Neural progenitor cell (in vitro differentiated cells): ENCODE measurements at regions not wholly inside any gene's neighbourhood (a gene's known extent, or its start where the extent isn't known, plus 50 kb on each side); places are given as distances from the start of the nearest gene placed in this dataset.

Source experiments
- DNase-seq: peaks from one replicate; pipeline ENCODE4 v3.0.0-alpha.2; 2016; ENCODE audit warnings: low spot score
- H2AFZ ChIP-seq: fragments of 200-600 bp; sonication (generic); replicated peaks from 2 replicates; pipeline ENCODE4 v1.6.1; 2016; ENCODE audit warnings: antibody characterized with exemption
- H3F3A ChIP-seq: fragments of 200-600 bp; sonication (generic); 2 replicates; pipeline ENCODE4 v1.6.1; 2016; ENCODE audit warnings: antibody characterized with exemption, low read depth
- H3K27ac ChIP-seq: fragments of 200-600 bp; sonication (generic); 2 replicates; pipeline ENCODE4 v1.5.1; 2016; ENCODE audit warnings: mild to moderate bottlenecking
- H3K27me3 ChIP-seq: fragments of 200-600 bp; sonication (generic); 2 replicates; pipeline ENCODE4 v1.6.1; 2016; ENCODE audit warnings: mild to moderate bottlenecking, moderate library complexity
- H3K36me3 ChIP-seq: fragments of 200-600 bp; sonication (generic); 2 replicates; pipeline ENCODE4 v1.5.1; 2016
- H3K4me1 ChIP-seq: fragments of 200-600 bp; sonication (generic); 2 replicates; pipeline ENCODE4 v1.6.1; 2016; ENCODE audit warnings: mixed run types
- H3K4me2 ChIP-seq: fragments of 200-600 bp; sonication (generic); 2 replicates; pipeline ENCODE4 v1.6.1; 2016
- H3K4me3 ChIP-seq: fragments of 200-600 bp; sonication (generic); 2 replicates; pipeline ENCODE4 v1.5.1; 2016
- H3K79me2 ChIP-seq: fragments of 200-600 bp; sonication (generic); 2 replicates; pipeline ENCODE4 v1.6.1; 2016; ENCODE audit warnings: low read depth
- H3K9ac ChIP-seq: fragments of 200-600 bp; sonication (generic); 2 replicates; pipeline ENCODE4 v1.6.1; 2016
- H3K9me3 ChIP-seq: fragments of 200-600 bp; sonication (generic); 2 replicates; pipeline ENCODE4 v1.5.1; 2016; ENCODE audit warnings: low read depth
- H4K20me1 ChIP-seq: fragments of 200-600 bp; sonication (generic); 2 replicates; pipeline ENCODE4 v1.6.1; 2016; ENCODE audit warnings: low read depth
- H3K27ac Mint-ChIP-seq: 3 replicates; pipeline ENCODE4 v1.8.0; 2021; ENCODE audit warnings: mixed read lengths
- H3K27me3 Mint-ChIP-seq: 2 replicates; pipeline ENCODE4 v1.8.0; 2022; ENCODE audit warnings: low read depth, mild to moderate bottlenecking, inconsistent platforms, moderate library complexity, mixed read lengths; ENCODE audit not compliant: insufficient read depth
- H3K36me3 Mint-ChIP-seq: 3 replicates; pipeline ENCODE4 v1.8.0; 2021; ENCODE audit warnings: mixed read lengths
- H3K4me1 Mint-ChIP-seq: 3 replicates; pipeline ENCODE4 v1.8.0; 2021; ENCODE audit warnings: mixed read lengths
- H3K4me3 Mint-ChIP-seq: 3 replicates; pipeline ENCODE4 v1.8.0; 2021; ENCODE audit warnings: mild to moderate bottlenecking, moderate library complexity, mixed read lengths
- H3K9me3 Mint-ChIP-seq: 3 replicates; pipeline ENCODE4 v1.8.0; 2020; ENCODE audit warnings: mixed read lengths
- CTCF ChIP-seq: fragments of 200-600 bp; sonication (generic); IDR thresholded peaks from 2 replicates; pipeline ENCODE4 v1.5.1; 2017; ENCODE audit warnings: antibody characterized with exemption, mild to moderate bottlenecking
- EZH2 ChIP-seq: fragments of 200-600 bp; sonication (generic); IDR thresholded peaks from 2 replicates; pipeline ENCODE4 v1.6.1; 2017; ENCODE audit warnings: antibody characterized with exemption, mild to moderate bottlenecking, moderate library complexity
- EZH2phosphoT487 ChIP-seq: fragments of 200-600 bp; sonication (generic); IDR thresholded peaks from 2 replicates; pipeline ENCODE4 v1.6.1; 2017; ENCODE audit warnings: antibody characterized with exemption

- peaks cover 2% of the 10 kb centered on the region for H3K27me3 Mint-ChIP-seq
- no peak for DNase-seq
- no peaks in the 10 kb centered on the region for H3K4me1 ChIP-seq
- no peak overlapping the region for H3K9ac ChIP-seq
- no peaks in the 10 kb centered on the region for H3K27me3 ChIP-seq
- no peak overlapping the region for H3K4me3 ChIP-seq
- H3K36me3 ChIP-seq, result no peaks in the 10 kb centered on the region
- no peak overlapping the region for H3K4me3 Mint-ChIP-seq
- no peaks in the 10 kb centered on the region for H3K79me2 ChIP-seq
- H3K4me2 ChIP-seq, result no peak overlapping the region
- H3K27ac ChIP-seq, result no peak overlapping the region
- H4K20me1 ChIP-seq, result no peaks in the 10 kb centered on the region
- no peak overlapping the region for H2AFZ ChIP-seq
- no peaks in the 10 kb centered on the region for H3F3A ChIP-seq
- no peaks in the 10 kb centered on the region for H3K36me3 Mint-ChIP-seq
- peaks cover 12% of the 10 kb centered on the region for H3K4me1 Mint-ChIP-seq
- TF ChIP-seq EZH2phosphoT487 (no peak), CTCF (no peak), EZH2 (no peak)
- H3K27ac Mint-ChIP-seq, result no peak overlapping the region
- H3K9me3 Mint-ChIP-seq, result no peaks in the 10 kb centered on the region
- no peaks in the 10 kb centered on the region for H3K9me3 ChIP-seq
Measured at GRCh38 chr6:9405369-9405768, 970.0 kb upstream of the SLC35B3 start.

GRCh38 chr6:9404351-9405146, 969.2 kb upstream of the SLC35B3 start:
- H3K27ac ChIP-seq, result no peak overlapping the region
- no peak overlapping the region for H3K4me3 Mint-ChIP-seq
- H3K4me3 ChIP-seq, result no peak overlapping the region
- peaks cover 2% of the 10 kb centered on the region for H3K27me3 Mint-ChIP-seq
- H3K27ac Mint-ChIP-seq, result no peak overlapping the region
- peaks cover 12% of the 10 kb centered on the region for H3K4me1 Mint-ChIP-seq
- H2AFZ ChIP-seq, result no peak overlapping the region
- H3K79me2 ChIP-seq, result no peaks in the 10 kb centered on the region
- H3K9ac ChIP-seq, result no peak overlapping the region
- no peak for DNase-seq
- no peaks in the 10 kb centered on the region for H3K36me3 ChIP-seq
- H3K9me3 Mint-ChIP-seq, result peaks cover 2% of the 10 kb centered on the region
- H3F3A ChIP-seq, result no peaks in the 10 kb centered on the region
- TF ChIP-seq EZH2 (no peak), CTCF (no peak), EZH2phosphoT487 (no peak)
- H3K36me3 Mint-ChIP-seq, result no peaks in the 10 kb centered on the region
- no peaks in the 10 kb centered on the region for H4K20me1 ChIP-seq
- H3K9me3 ChIP-seq, result no peaks in the 10 kb centered on the region
- H3K27me3 ChIP-seq, result no peaks in the 10 kb centered on the region
- H3K4me2 ChIP-seq, result no peak overlapping the region
- no peaks in the 10 kb centered on the region for H3K4me1 ChIP-seq

- H3K27ac Mint-ChIP-seq, result no peak overlapping the region
- no peaks in the 10 kb centered on the region for H3K4me1 ChIP-seq
- no peaks in the 10 kb centered on the region for H3F3A ChIP-seq
- H4K20me1 ChIP-seq, result no peaks in the 10 kb centered on the region
- H3K4me1 Mint-ChIP-seq, result peaks cover 12% of the 10 kb centered on the region
- no peak overlapping the region for H3K4me3 Mint-ChIP-seq
- H3K36me3 ChIP-seq, result no peaks in the 10 kb centered on the region
- H3K79me2 ChIP-seq, result no peaks in the 10 kb centered on the region
- H3K4me2 ChIP-seq, result no peak overlapping the region
- TF ChIP-seq CTCF (no peak), EZH2 (no peak)
- no peaks in the 10 kb centered on the region for H3K36me3 Mint-ChIP-seq
- H3K27me3 ChIP-seq, result no peaks in the 10 kb centered on the region
- peaks cover 2% of the 10 kb centered on the region for H3K27me3 Mint-ChIP-seq
- no peak overlapping the region for H3K9ac ChIP-seq
- H2AFZ ChIP-seq, result peak overlapping the region; percentile 36
- no peak overlapping the region for H3K4me3 ChIP-seq
- H3K9me3 Mint-ChIP-seq, result peaks cover 2% of the 10 kb centered on the region
- no peak for DNase-seq
- H3K9me3 ChIP-seq, result no peaks in the 10 kb centered on the region
- no peak overlapping the region for H3K27ac ChIP-seq
Measured at GRCh38 chr6:9403736-9404135, 968.4 kb upstream of the SLC35B3 start.
